Upper lobe of left lung (tissue), 6 donors: ENCODE measurements at regions not wholly inside any gene's neighbourhood (a gene's known extent, or its start where the extent isn't known, plus 50 kb on each side); places are given as distances from the start of the nearest gene placed in this dataset.
"Not testable (repeated sequence)": the region's sequence is repeated elsewhere in the genome, so short reads cannot be mapped to it uniquely, and the experiment has no call there.

Experiments used
- ATAC-seq, 2 donors: fragments of 200-7000 bp; cut with Tn5 transposase; one replicate each; pipeline ENCODE4 v1.9.1; 2022; ENCODE audit warnings: mild to moderate bottlenecking in 2 of 2, moderate library complexity in 2 of 2; ENCODE audit not compliant: low FRiP score in 2 of 2
- DNase-seq, 2 donors: peaks; one replicate each; pipeline ENCODE4 v3.0.0-alpha.2; 2019 to 2020
- H3K27ac ChIP-seq, 4 donors: fragments of 200-600 bp; sonication (generic); one replicate each; pipeline ENCODE4 v1.5.1; 2016 to 2019
- H3K27me3 ChIP-seq, 4 donors: fragments of 200-600 bp; sonication (generic); one replicate each; pipeline ENCODE4 v1.5.1; 2017 to 2019
- H3K36me3 ChIP-seq, 4 donors: fragments of 200-600 bp; sonication (generic); one replicate each; pipeline ENCODE4 v1.5.1; 2016 to 2019
- H3K4me1 ChIP-seq, 4 donors: fragments of 200-600 bp; sonication (generic); one replicate each; pipeline ENCODE4 v1.5.1; 2018 to 2019
- H3K4me3 ChIP-seq, 4 donors: fragments of 200-600 bp; sonication (generic); one replicate each; pipeline ENCODE4 v1.5.1; 2017 to 2019; ENCODE audit warnings: mild to moderate bottlenecking in 2 of 4, moderate library complexity in 1 of 4
- H3K9me3 ChIP-seq, 4 donors: fragments of 200-600 bp; sonication (generic); one replicate each; pipeline ENCODE4 v1.5.1; 2018 to 2019
- CTCF ChIP-seq, 6 experiments: fragments of 450-650 bp in 4 of 6; fragments of 200-600 bp in 2 of 6; sonication (generic) in 2 of 6; IDR thresholded peaks; one replicate each; pipeline ENCODE4 v1.5.1; 2016 to 2019; ENCODE audit warnings: antibody characterized with exemption in 6 of 6
- EP300 ChIP-seq, 4 donors: sonication (generic); formaldehyde crosslinking; IDR thresholded peaks; one replicate each; pipeline ENCODE4 v1.5.1; 2017; ENCODE audit warnings: antibody characterized with exemption in 4 of 4, control low read depth in 2 of 4
- POLR2A ChIP-seq, 4 donors: fragments of 450-650 bp; IDR thresholded peaks; one replicate each; pipeline ENCODE4 v1.5.1; 2016 to 2017; ENCODE audit warnings: antibody characterized with exemption in 4 of 4, mild to moderate bottlenecking in 2 of 4
- POLR2AphosphoS5 ChIP-seq, 2 donors: sonication (generic); formaldehyde crosslinking; IDR thresholded peaks; one replicate each; pipeline ENCODE4 v1.5.1; 2017; ENCODE audit warnings: antibody characterized with exemption in 2 of 2
- WGBS, 2 donors: methylation state at CpG; one replicate each; pipeline ENCODE4 v1.1.5; 2017 to 2018; 5-methylcytosine and 5-hydroxymethylcytosine counted together
- donor health status: DM: no; HTN: no; CAD: no; lungs with moderate emphysema.
- donor health status: DM: no; HTN: yes; CAD: no; lungs with severe emphysema.

DNA sequence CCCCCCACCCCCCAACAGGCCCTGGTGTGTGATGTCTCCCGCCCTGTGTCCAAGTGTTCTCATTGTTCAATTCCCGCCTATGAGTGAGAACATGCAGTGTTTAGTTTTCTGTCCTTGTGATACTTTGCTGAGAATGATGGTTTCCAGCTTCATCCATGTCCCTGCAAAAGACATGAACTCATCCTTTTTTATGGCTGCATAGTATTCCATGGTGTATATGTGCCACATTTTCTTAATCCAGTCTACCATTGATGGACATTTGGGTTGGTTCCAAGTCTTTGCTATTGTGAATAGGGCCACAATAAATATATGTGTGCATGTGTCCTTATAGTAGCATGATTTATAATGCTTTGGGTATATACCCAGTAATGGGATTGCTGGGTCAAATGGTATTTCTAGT is 54.0 kb downstream of the ZCCHC13 start:
- not testable (repeated sequence) for H3K4me3 ChIP-seq, H3K27me3 ChIP-seq, H3K4me1 ChIP-seq, H3K27ac ChIP-seq, ATAC-seq, H3K36me3 ChIP-seq, DNase-seq, H3K9me3 ChIP-seq
- 94 to 97% methylated on average over 2 of the region's 2 CpGs for WGBS, 2 donors

GRCh38 chrX:74363914-74364313 is 57.4 kb upstream of the SLC16A2 start:
- no peaks in the 10 kb centered on the region for H3K27me3 ChIP-seq
- no peak for ATAC-seq
- H3K9me3 ChIP-seq = no peaks in the 10 kb centered on the region
- no peak overlapping the region for H3K4me3 ChIP-seq
- DNase-seq = no peak
- TF ChIP-seq EP300 (IDR thresholded peaks at IDR 0.05) = no peak
- TF ChIP-seq POLR2AphosphoS5 (IDR thresholded peaks at IDR 0.05) = no peak
- no peak for TF ChIP-seq POLR2A (IDR thresholded peaks at IDR 0.05)
- WGBS, 2 donors = 55 to 96% methylated on average over 1 of the region's 1 CpG
- no peaks in the 10 kb centered on the region for H3K4me1 ChIP-seq
- H3K27ac ChIP-seq = no peak overlapping the region
- H3K36me3 ChIP-seq = no peaks in the 10 kb centered on the region

DNA sequence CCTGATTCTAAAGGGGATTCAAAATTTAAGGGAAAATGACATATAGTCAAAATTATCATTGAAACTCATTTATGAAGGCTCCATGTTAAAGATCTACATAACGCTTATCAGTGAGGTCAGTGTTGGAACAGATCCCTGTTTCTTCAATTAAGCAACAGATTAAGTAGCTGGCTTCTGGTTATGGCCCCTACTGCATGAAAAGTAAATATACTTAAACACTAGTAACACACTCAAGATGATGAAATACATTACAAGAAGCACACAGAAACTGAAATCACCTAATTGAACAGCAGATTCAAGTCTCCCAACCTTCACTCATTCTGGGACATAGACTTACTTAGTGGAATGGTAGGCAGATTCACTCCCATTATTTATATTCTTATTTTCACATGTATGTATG is 51.6 kb upstream of the SLC16A2 start:
- no peaks in the 10 kb centered on the region for H3K27me3 ChIP-seq
- no peak overlapping the region for H3K4me3 ChIP-seq
- 43 to 69% methylated on average over 1 of the region's 1 CpG for WGBS, 2 donors
- ATAC-seq (peak in 1 of 2 donors; percentile 66), DNase-seq (no peak)
- no peaks in the 10 kb centered on the region for H3K9me3 ChIP-seq
- TF ChIP-seq POLR2AphosphoS5 (IDR thresholded peaks at IDR 0.05) (no peak), CTCF (IDR thresholded peaks at IDR 0.05) (no peak), EP300 (IDR thresholded peaks at IDR 0.05) (peak in 1 of 4 donors; percentile 61), POLR2A (IDR thresholded peaks at IDR 0.05) (no peak)
- H3K4me1 ChIP-seq = no peaks in the 10 kb centered on the region
- H3K27ac ChIP-seq = no peak overlapping the region
- H3K36me3 ChIP-seq = no peaks in the 10 kb centered on the region

DNA sequence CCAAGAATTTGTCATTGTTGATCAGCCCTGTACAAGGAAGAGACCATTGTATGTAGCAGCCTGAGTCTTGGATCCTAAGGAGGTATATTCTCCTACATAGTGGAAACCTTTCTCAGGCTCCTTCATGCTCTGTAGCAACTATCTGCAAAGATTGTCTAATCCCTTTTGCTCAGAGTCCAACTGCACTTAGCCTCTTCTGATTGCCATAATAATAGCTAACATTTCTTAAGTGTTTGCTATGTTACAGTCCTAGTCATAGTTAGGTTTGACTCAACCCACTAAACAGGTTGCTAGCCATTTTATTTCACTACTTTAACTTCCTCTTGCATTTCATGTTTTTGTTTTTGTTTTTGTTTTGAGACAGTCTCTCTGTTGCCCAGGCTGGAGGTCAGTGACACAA is 50.8 kb upstream of the SLC16A2 start:
- TF ChIP-seq POLR2A (IDR thresholded peaks at IDR 0.05) (no peak), EP300 (IDR thresholded peaks at IDR 0.05) (no peak), POLR2AphosphoS5 (IDR thresholded peaks at IDR 0.05) (no peak), CTCF (IDR thresholded peaks at IDR 0.05) (no peak)
- Histone ChIP-seq H3K36me3 (no peaks in the 10 kb centered on the region), H3K4me1 (no peaks in the 10 kb centered on the region), H3K27ac (no peak overlapping the region), H3K9me3 (no peaks in the 10 kb centered on the region), H3K27me3 (no peaks in the 10 kb centered on the region), H3K4me3 (no peak overlapping the region)
- peak in 1 of 2 donors; percentile 73 for ATAC-seq
- no peak for DNase-seq

DNA sequence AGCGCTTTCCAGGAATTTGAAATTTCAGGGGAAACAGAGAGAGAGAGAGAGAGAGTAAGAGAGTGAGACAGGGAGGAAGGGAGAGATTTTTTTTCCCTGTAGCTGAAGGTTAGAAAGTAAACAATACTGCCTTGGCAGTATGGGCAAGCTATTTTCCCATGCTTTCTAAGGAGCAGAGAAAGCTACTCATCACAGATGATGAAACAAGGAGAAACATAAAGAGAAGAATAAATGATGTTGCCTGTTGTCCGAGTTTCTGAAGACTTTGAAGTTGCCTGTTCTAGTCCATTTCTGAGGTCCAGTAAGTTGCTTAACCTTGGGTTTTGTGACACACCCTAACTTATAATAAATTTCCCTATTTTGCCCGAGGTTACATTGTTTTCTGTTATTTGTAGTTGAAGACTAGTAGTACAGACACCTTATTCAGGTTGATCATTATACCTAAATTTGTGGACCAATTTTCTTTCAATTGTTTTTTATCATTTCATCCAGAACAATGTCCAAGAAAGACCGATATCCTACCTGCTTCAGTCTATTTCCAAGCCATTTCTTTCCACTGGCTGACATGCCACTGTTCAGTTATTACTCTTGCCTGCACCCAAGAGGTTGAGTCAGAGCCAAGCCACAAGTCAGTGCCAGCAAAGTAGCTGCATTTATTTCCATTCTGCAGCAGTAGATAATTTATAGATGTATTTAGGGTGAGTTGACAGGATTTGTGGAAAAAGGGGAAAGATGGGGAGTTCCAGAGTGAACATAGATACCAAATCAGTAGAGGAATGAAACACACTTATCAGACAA is 49.7 kb upstream of the SLC16A2 start:
- WGBS, 2 donors = 60 to 77% methylated on average over 4 of the region's 4 CpGs
- H3K4me3 ChIP-seq = no peak overlapping the region
- no peak for ATAC-seq
- TF ChIP-seq CTCF (IDR thresholded peaks at IDR 0.05) (no peak), EP300 (IDR thresholded peaks at IDR 0.05) (no peak), POLR2A (IDR thresholded peaks at IDR 0.05) (no peak), POLR2AphosphoS5 (IDR thresholded peaks at IDR 0.05) (no peak)
- H3K9me3 ChIP-seq = no peaks in the 10 kb centered on the region
- no peaks in the 10 kb centered on the region for H3K36me3 ChIP-seq
- H3K4me1 ChIP-seq = no peaks in the 10 kb centered on the region
- DNase-seq = no peak
- no peak overlapping the region for H3K27ac ChIP-seq
- no peaks in the 10 kb centered on the region for H3K27me3 ChIP-seq
